GM12878 (cell line): ENCODE measurements at regions not wholly inside any gene's neighbourhood (a gene's known extent, or its start where the extent isn't known, plus 50 kb on each side); places are given as distances from the start of the nearest gene placed in this dataset.

Experiments
- DPF2 ChIP-seq: fragments of 450-650 bp; IDR thresholded peaks from 2 replicates; pipeline ENCODE4 v1.6.1; 2017; ENCODE audit warnings: mild to moderate bottlenecking
- RUNX3 ChIP-seq: IDR thresholded peaks from 2 replicates; pipeline ENCODE4 v1.6.1; 2012; ENCODE audit warnings: low read length, inconsistent platforms
- ZNF24 ChIP-seq: fragments of 450-650 bp; IDR thresholded peaks from 2 replicates; pipeline ENCODE4 v1.6.1; 2017; ENCODE audit warnings: antibody characterized with exemption, mild to moderate bottlenecking

GRCh38 chr7:9889554-9889953, 1084.1 kb upstream of the PHF14 start:
- TF ChIP-seq DPF2 (no peak), ZNF24 (no peak), RUNX3 (no peak)
